ENCODE measurements at regions not wholly inside any gene's neighbourhood (a gene's known extent, or its start where the extent isn't known, plus 50 kb on each side); places are given as distances from the start of the nearest gene placed in this dataset.

DNA sequence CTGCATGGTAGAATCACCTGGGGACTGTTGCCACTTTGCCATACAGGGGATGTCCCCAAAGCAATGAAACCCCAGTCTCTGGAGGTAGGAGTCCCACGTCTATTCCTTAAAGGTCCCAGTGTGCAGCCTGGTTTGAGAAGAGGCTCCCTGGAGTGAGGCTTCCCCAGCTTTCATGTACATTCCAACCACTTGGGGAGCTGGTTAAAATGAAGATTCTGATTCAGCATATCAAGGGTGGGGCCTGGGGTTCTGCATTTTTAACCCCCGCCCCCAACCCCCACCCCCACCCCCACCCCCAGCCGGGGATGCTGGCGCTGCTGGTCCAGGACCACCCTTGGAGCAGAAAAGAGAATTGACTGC lies 241.2 kb downstream of the FOXL1 start:
- no peak for TF ChIP-seq POLR2A (IDR thresholded peaks at IDR 0.05)
- TF ChIP-seq, protein P1, sequence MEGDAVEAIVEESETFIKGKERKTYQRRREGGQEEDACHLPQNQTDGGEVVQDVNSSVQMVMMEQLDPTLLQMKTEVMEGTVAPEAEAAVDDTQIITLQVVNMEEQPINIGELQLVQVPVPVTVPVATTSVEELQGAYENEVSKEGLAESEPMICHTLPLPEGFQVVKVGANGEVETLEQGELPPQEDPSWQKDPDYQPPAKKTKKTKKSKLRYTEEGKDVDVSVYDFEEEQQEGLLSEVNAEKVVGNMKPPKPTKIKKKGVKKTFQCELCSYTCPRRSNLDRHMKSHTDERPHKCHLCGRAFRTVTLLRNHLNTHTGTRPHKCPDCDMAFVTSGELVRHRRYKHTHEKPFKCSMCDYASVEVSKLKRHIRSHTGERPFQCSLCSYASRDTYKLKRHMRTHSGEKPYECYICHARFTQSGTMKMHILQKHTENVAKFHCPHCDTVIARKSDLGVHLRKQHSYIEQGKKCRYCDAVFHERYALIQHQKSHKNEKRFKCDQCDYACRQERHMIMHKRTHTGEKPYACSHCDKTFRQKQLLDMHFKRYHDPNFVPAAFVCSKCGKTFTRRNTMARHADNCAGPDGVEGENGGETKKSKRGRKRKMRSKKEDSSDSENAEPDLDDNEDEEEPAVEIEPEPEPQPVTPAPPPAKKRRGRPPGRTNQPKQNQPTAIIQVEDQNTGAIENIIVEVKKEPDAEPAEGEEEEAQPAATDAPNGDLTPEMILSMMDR (IDR thresholded peaks at IDR 0.05): no peak

Data from vagina (tissue), 2 donors.